ENCODE measurements at regions not wholly inside any gene's neighbourhood (a gene's known extent, or its start where the extent isn't known, plus 50 kb on each side); places are given as distances from the start of the nearest gene placed in this dataset.
"Not testable (repeated sequence)": the region's sequence is repeated elsewhere in the genome, so short reads cannot be mapped to it uniquely, and the experiment has no call there.

GRCh38 chr6:9085054-9085708 lies 649.8 kb upstream of the SLC35B3 start:
- no peak for ATAC-seq

DNA sequence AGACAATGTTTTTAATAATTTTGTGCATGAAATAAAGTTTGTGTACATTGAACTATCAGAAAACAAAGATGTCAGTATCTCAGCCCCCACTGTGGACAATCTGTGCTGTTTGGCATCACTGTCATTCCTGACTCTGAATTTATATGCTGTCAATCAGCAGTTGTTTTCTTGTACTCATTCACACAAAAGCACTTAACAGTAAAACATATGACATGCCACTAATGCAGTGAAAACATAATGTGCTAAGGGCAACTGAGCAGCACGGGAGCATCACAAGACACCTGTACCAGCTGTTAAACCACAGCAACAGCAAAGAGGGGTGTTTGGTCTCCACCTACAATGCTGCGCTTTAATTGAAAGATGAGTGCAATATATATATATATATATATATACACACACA lies 647.8 kb upstream of the SLC35B3 start:
- no peak for ATAC-seq

More at GRCh38 chr6:9085054-9085708, 649.8 kb upstream of the SLC35B3 start:
- no peak for DNase-seq (ENCODE audit: low spot score)

DNA sequence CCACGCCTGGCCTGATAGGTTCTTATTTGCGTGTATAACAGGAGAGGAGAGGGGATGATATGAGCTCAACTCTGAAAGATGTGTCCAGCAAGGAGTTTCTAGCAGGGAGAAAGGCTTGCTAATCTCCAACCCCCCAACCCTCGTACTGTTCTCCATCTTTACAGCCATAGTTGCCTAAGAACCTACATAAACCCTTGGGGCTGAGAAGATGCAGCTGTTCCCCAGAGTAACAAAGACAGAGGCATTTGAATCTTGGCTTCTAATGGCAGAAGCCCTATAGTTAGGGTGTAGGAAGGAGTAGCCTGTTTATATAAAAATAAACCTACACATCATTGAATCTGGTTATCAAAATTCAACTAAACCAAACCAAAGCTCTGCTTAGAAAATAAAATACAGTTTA lies 631.4 kb upstream of the SLC35B3 start:
- ATAC-seq (no peak), DNase-seq (ENCODE audit: low spot score) (no peak)

More for the DNA sequence above, 647.8 kb upstream of the SLC35B3 start:
- no peak for DNase-seq (ENCODE audit: low spot score)

DNA sequence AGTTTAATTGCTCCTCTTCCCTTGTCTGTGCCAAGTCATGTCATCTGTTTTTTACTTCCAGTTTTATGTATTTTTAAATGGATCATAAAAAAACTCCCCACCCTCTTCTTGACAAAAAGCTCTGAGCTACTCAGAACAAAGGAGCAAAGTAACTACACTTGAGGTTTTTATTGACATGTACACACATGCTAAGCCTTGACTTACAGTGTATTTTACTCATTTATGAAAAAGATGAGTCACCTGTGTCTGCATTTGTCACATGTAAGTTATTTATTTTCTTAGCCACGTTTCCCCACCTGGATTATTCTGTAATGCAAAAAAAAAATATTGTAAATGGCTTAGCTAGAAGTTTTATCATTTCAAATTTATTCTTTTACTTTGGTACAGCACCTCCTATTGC lies 628.8 kb upstream of the SLC35B3 start:
- ATAC-seq (no peak), DNase-seq (ENCODE audit: low spot score) (no peak)

- no peak for DNase-seq (ENCODE audit: low spot score)
- ATAC-seq = no peak
Observed at GRCh38 chr6:9062596-9062995, 627.3 kb upstream of the SLC35B3 start.

- no peak for DNase-seq (ENCODE audit: low spot score)
- ATAC-seq = no peak
Observed at GRCh38 chr6:9057937-9058336, 622.6 kb upstream of the SLC35B3 start.

- DNase-seq (ENCODE audit: low spot score) (no peak), ATAC-seq (no peak)
Observed at GRCh38 chr6:9056556-9056955, 621.2 kb upstream of the SLC35B3 start.

- DNase-seq (ENCODE audit: low spot score) = no peak
- ATAC-seq = no peak
Observed at GRCh38 chr6:9044426-9044825, 609.1 kb upstream of the SLC35B3 start.

- ATAC-seq = no peak
- no peak for DNase-seq (ENCODE audit: low spot score)
Observed at GRCh38 chr6:9040718-9041117, 605.4 kb upstream of the SLC35B3 start.

DNA sequence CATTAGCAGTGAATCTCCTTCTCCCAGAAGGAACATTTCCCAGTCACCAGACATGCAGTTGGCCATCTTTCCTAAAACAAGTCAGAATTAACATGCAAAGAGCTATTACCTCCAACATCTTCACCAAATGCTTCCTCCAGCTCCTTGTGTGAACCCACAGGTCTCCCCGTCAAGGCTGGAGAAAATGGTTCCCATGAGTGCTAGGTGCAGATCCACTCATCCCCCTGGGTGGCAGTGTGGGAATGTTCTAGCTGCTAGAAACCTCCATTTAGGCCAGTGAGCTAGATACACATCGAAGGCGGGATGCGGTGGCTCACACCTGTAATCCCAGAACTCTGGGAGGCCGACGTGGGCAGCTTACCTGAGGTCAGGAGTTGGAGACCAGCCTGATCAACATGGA lies 603.9 kb upstream of the SLC35B3 start:
- no peak for DNase-seq (ENCODE audit: low spot score)
- no peak for ATAC-seq

GRCh38 chr6:9028086-9028485 lies 592.7 kb upstream of the SLC35B3 start:
- peak; percentile 47 for ATAC-seq
- DNase-seq (ENCODE audit: low spot score) = no peak

DNA sequence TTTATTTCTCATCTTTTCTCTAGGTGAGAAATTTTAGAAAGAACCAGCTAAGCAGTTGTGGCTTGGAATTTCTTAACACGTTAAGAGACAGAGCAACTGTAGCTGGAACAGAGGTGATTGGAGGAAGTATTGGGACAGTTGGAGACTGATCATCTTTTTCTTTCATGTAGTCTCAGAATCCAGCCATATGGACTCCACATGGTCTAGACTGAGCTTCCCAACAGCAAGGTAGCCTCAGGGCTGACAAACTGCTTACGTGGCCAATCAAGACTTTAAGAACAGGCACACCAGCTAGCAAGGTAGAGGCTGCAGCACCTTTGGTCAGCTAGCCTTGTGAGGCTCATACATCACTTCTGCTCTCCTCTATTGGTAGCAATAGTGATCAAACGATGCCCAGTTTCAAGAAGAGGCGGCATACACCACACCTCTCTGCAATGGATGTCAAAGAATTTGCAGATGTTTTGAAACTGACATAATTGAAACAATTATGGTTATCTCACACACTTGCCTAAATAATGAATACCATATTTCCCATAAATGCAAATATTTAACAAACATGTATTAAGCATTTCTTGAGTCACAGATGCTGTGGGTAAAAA lies 590.5 kb upstream of the SLC35B3 start:
- DNase-seq (ENCODE audit: low spot score) (no peak), ATAC-seq (no peak)

GRCh38 chr6:9025228-9025627 lies 589.9 kb upstream of the SLC35B3 start:
- ATAC-seq = no peak

DNA sequence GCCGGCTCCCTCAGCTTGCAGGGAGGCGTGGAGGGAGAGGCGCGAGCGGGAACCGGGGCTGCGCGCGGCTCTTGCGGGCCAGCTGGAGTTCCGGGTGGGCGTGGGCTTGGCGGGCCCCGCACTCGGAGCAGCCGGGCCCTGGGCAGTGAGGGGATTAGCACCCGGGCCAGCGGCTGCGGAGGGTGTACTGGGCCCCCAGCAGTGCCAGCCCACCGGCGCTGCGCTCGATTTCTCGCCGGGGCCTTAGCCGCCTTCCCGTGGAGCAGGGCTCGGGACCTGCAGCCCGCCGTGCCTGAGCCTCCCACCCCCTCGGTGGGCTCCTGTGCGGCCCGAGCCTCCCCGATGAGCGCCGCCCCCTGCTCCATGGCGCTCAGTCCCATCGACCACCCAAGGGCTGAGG lies 588.9 kb upstream of the SLC35B3 start:
- ATAC-seq; DNase-seq (ENCODE audit: low spot score): not testable (repeated sequence)

More at GRCh38 chr6:9025228-9025627, 589.9 kb upstream of the SLC35B3 start:
- DNase-seq (ENCODE audit: low spot score) = no peak

DNA sequence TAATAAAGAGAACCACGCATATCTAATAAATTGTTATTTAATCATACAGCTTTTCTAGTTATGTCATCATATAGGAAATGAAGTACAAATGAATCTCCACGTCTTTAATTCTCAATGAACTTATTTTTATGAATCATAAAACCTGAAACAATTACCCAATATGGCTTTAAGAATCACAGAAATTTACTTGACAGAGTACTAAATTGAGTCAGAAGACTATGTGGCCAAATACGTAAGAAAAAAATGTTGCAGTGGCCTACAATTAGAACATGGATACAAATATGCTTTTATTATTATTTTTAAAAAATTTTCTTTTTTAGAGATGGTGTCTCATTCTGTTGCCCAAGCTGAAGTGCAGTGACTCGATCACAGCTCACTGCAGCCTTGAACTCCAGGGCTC lies 584.7 kb upstream of the SLC35B3 start:
- ATAC-seq (no peak), DNase-seq (ENCODE audit: low spot score) (no peak)

DNA sequence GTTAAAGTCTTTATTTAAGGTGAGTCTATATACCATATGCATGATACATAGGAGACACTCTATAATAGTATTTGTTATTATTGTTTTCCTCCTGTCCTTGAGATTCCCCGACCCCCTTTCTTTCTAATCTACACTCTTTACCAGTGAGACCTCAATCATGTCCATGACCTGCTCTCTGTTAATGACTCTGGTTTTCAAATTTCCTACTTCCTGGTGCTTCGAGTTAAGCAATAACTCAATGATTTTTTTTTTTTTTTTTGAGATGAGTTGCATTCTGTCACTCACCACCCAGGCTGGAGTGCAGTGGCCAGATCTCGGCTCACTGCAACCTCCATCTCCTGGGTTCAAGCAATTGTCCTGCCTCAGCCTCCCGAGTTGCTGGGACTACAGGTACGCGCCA lies 574.6 kb upstream of the SLC35B3 start:
- no peak for ATAC-seq
- DNase-seq (ENCODE audit: low spot score) = no peak

DNA sequence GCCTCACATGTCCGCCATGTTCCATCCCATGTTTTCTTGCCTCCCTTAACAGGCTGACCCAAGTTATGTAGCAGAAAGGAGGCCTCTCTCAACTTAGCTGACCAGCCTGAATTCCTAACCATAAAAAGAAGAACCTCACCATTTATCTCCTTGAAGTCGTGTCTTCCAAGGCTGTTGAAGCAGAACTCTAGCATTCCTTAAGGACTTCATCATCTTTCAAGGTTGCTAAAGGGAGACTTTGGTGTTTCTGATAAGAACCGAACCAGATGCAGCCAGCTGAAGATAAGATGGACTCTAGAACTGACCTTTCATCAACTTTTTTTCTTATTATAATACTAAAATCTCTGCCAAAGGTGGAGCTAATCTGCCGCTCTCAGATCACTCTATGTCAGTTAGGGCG lies 571.7 kb upstream of the SLC35B3 start:
- DNase-seq (ENCODE audit: low spot score) (no peak), ATAC-seq (no peak)

DNA sequence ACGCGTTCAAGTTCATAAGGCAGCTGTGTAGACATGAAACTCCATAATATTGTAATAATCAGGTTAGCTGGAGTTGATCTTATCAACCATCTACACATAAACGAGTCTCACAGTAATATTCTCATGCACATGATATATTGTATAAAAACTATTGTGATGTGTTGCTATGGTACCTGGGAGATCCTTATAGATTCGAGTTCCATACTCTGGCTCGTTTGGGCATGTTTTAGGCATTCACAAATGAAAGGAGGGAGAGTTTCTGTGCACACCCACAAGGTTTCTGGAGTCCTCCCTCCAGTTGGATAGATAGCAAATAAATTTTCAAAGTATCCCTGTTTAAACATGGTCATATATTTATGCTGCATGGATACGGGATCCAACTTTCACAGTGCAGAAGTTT lies 567.5 kb upstream of the SLC35B3 start:
- DNase-seq (ENCODE audit: low spot score) (no peak), ATAC-seq (no peak)

- no peak for ATAC-seq
- no peak for DNase-seq (ENCODE audit: low spot score)
Observed at GRCh38 chr6:8995156-8995555, 559.8 kb upstream of the SLC35B3 start.

DNA sequence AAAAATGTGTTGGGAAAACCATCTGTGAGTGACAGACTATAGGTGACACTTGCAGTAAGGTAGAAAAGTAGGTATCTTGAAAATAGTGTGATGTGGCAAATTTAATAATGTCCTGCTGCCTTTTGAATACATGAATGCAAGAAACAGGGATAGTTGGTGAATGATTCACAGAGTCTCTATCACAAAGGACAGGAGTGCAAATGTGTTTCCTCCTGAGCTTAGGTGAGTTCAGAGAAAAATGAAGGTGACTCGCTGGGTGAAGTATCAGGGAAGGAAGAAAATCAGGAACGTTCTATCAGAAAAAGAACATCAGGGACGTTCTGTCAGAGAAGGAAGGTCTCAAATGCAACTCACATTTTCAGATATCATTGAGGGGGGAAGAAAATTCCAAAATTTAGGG lies 557.8 kb upstream of the SLC35B3 start:
- ATAC-seq (no peak), DNase-seq (ENCODE audit: low spot score) (no peak)

GRCh38 chr6:8991844-8992243 lies 556.5 kb upstream of the SLC35B3 start:
- ATAC-seq = no peak
- no peak for DNase-seq (ENCODE audit: low spot score)

DNA sequence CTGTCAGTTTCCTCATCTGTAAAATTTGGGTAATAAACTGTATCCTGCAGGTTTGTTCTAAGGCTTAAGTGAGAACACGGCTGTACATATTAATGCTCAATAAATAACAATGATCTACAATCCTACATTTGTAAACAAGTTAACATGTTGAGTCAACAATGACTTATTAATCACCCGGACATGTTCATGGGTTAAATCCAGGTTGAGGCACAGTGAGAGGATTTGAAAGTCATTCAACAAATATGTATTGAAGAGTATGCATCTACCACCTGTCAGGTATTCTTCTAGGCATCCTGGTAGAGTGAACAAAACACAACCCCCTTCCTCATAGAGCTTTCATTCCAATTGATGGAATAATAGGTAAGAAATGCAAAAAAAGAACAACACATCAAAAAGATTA lies 554.7 kb upstream of the SLC35B3 start:
- ATAC-seq (no peak), DNase-seq (ENCODE audit: low spot score) (no peak)

DNA sequence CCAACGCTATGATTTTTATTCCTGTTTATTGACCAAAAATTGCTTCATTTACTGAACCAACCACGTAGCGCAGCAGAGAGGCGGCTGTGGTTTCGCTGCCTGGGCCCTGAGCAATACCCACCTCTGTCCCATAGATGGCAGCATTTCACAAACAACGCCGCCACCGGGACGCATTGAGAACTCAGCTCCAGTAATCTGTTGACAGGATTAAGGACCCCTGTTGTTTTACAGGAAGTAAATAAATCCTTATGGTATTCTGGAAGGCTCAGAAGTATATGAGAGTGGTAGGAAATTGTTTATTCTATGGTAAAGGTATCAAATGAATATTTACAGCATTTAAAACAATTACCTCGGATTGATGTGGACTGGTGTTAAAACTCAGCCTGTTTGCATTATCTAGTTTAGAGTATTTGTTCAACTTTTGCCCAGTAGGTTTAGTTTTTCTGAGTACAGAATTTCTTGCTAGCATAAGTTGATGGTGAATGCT lies 547.9 kb upstream of the SLC35B3 start:
- ATAC-seq = peak; percentile 100
- DNase-seq (ENCODE audit: low spot score) = peak; percentile 75
